HCT116 (cell line): ENCODE measurements at regions not wholly inside any gene's neighbourhood (a gene's known extent, or its start where the extent isn't known, plus 50 kb on each side); places are given as distances from the start of the nearest gene placed in this dataset.

Experiments used
- ATAC-seq: fragments of 200-7000 bp; cut with Tn5 transposase; 2 replicates; pipeline ENCODE4 v1.9.1; 2020; ENCODE audit warnings: mild to moderate bottlenecking, moderate library complexity
- BruUV-seq: library from RNA; stranded (reverse); fragments of 400-500 nt; replicated peaks from 2 replicates; lab custom pipeline; 2021; lab: Mats Ljungman, UMichigan
- CTCF ChIA-PET: fragments of 300-600 bp; sonication (Branson Sonifier 250); formaldehyde crosslinking; loops from one replicate; lab custom pipeline; 2021; ENCODE audit warnings: antibody characterized with exemption; lab: Charles Lee
- POLR2A ChIA-PET: fragments of 300-600, 350-600 bp; sonication (Branson Sonifier 250); formaldehyde crosslinking; loops from one replicate; lab custom pipeline; 2021; ENCODE audit warnings: antibody characterized with exemption; lab: Charles Lee
- RAD21 ChIA-PET, 2 experiments: fragments of 300-600 bp; sonication (Branson Sonifier 250); formaldehyde crosslinking; loops; one replicate each; lab custom pipeline; 2023; ENCODE audit warnings: low total read pairs in 2 of 2; ENCODE audit not compliant: uncharacterized antibody in 2 of 2, unreplicated experiment in 2 of 2, low non-redundant PET in 1 of 2; lab: Charles Lee
- DNase-seq: peaks from one replicate; pipeline ENCODE4 v3.0.0-alpha.2; 2010; ENCODE audit warnings: low read depth, low spot score
- H2AFZ ChIP-seq: fragments of 200-600 bp; shearing (Covaris generic), sonication (generic); 2 replicates; pipeline ENCODE4 v1.6.1; 2017; ENCODE audit warnings: low read depth, mixed run types, mixed read lengths, antibody characterized with exemption, low read length; ENCODE audit not compliant: poor library complexity, severe bottlenecking
- H3K27ac ChIP-seq: 2 replicates; pipeline ENCODE4 v1.5.1; 2012; ENCODE audit warnings: low read depth, low read length
- H3K27me3 ChIP-seq: fragments of 200-600 bp; sonication (generic); 2 replicates; pipeline ENCODE4 v1.6.1; 2016; ENCODE audit warnings: mixed run types, low read length, mixed read lengths; ENCODE audit not compliant: insufficient read depth
- H3K36me3 ChIP-seq, 2 experiments: fragments of 200-500 bp in 1 of 2; fragments of 200-600 bp in 1 of 2; sonication (Bioruptor generic) in 1 of 2; sonication (generic) in 1 of 2; 2 replicates each; pipeline versions ENCODE4 v1.5.1 to v1.6.1; 2014 to 2016; ENCODE audit warnings: low read length in 2 of 2, inconsistent platforms in 1 of 2, mixed read lengths in 1 of 2, mixed run types in 1 of 2; ENCODE audit not compliant: insufficient read depth in 2 of 2, control insufficient read depth in 1 of 2
- H3K4me1 ChIP-seq, 2 experiments: fragments of 200-600 bp in 1 of 2; sonication (generic) in 1 of 2; 2 replicates each; pipeline versions ENCODE4 v1.5.1 to v1.6.1; 2012 to 2017; ENCODE audit warnings: low read length in 2 of 2, inconsistent platforms in 1 of 2, mild to moderate bottlenecking in 1 of 2, mixed read lengths in 1 of 2, mixed run types in 1 of 2, moderate library complexity in 1 of 2; ENCODE audit not compliant: insufficient read depth in 2 of 2, control insufficient read depth in 1 of 2
- H3K4me2 ChIP-seq: fragments of 200-600 bp; sonication (generic); 2 replicates; pipeline ENCODE4 v1.6.1; 2017; ENCODE audit warnings: mixed run types, low read length, mixed read lengths
- H3K4me3 ChIP-seq, 2 experiments: fragments of 200-600 bp in 1 of 2; sonication (generic) in 1 of 2; replicated peaks in 1 of 2; 2 replicates each; pipeline ENCODE4 v1.5.1; 2011 to 2016; ENCODE audit warnings: low read length in 2 of 2, control low read depth in 1 of 2, low read depth in 1 of 2, mild to moderate bottlenecking in 1 of 2, mixed read lengths in 1 of 2, mixed run types in 1 of 2
- H3K79me2 ChIP-seq: fragments of 200-600 bp; sonication (generic); 2 replicates; pipeline ENCODE4 v1.6.1; 2017; ENCODE audit warnings: mild to moderate bottlenecking, mixed run types, low read length, moderate library complexity, mixed read lengths; ENCODE audit not compliant: insufficient read depth
- H3K9ac ChIP-seq: fragments of 200-600 bp; sonication (generic); 2 replicates; pipeline ENCODE4 v1.6.1; 2016; ENCODE audit warnings: low read length, mixed read lengths
- H3K9me2 ChIP-seq: fragments of 200-600 bp; sonication (generic), shearing (Covaris generic); 2 replicates; pipeline ENCODE4 v1.6.1; 2017; ENCODE audit warnings: mixed run types, mild to moderate bottlenecking, moderate library complexity; ENCODE audit not compliant: insufficient read depth
- H3K9me3 ChIP-seq, 2 experiments: fragments of 200-500 bp in 1 of 2; fragments of 200-600 bp in 1 of 2; sonication (Bioruptor generic) in 1 of 2; sonication (generic) in 1 of 2; 2 replicates each; pipeline ENCODE4 v1.6.1; 2014 to 2017; ENCODE audit warnings: low read length in 2 of 2, mixed read lengths in 2 of 2, inconsistent platforms in 1 of 2, low read depth in 1 of 2, mild to moderate bottlenecking in 1 of 2, mixed run types in 1 of 2, moderate library complexity in 1 of 2; ENCODE audit not compliant: control insufficient read depth in 1 of 2, insufficient read depth in 1 of 2
- H4K20me1 ChIP-seq: fragments of 200-600 bp; sonication (generic), shearing (Covaris generic); 2 replicates; pipeline ENCODE4 v1.6.1; 2017; ENCODE audit warnings: mixed run types, mild to moderate bottlenecking, moderate library complexity; ENCODE audit not compliant: insufficient read depth
- CTCF ChIP-seq, 3 experiments: fragments of 200-600 bp in 1 of 3; sonication (generic) in 1 of 3; IDR thresholded peaks in 2 of 3; conservative IDR thresholded peaks in 1 of 3; 2 replicates each; pipeline ENCODE4 v1.5.1; 2012 to 2017; ENCODE audit warnings: low read depth in 2 of 3, low read length in 2 of 3, antibody characterized with exemption in 1 of 3, borderline replicate concordance in 1 of 3, control low read depth in 1 of 3, mild to moderate bottlenecking in 1 of 3, mixed read lengths in 1 of 3, mixed run types in 1 of 3, moderate library complexity in 1 of 3; ENCODE audit not compliant: insufficient read depth in 1 of 3
- EGR1 ChIP-seq: IDR thresholded peaks from 2 replicates; pipeline ENCODE4 v1.6.1; 2012; ENCODE audit warnings: low read depth
- JUND ChIP-seq: IDR thresholded peaks from 2 replicates; pipeline ENCODE4 v1.6.1; 2012
- MAX ChIP-seq: IDR thresholded peaks from 2 replicates; pipeline ENCODE4 v1.6.1; 2012
- POLR2A ChIP-seq: IDR thresholded peaks from 2 replicates; pipeline ENCODE4 v1.7.0; 2011; ENCODE audit warnings: borderline replicate concordance; ENCODE audit not compliant: insufficient read depth, insufficient read length; ENCODE audit errors: extremely low read depth
- POLR2AphosphoS5 ChIP-seq: IDR thresholded peaks from 2 replicates; pipeline ENCODE4 v1.6.1; 2011; ENCODE audit warnings: mild to moderate bottlenecking, low read depth, low read length, moderate library complexity
- RAD21 ChIP-seq: IDR thresholded peaks from 2 replicates; pipeline ENCODE4 v1.6.1; 2012; ENCODE audit warnings: low read depth, mild to moderate bottlenecking
- SIN3A ChIP-seq: IDR thresholded peaks from 2 replicates; pipeline ENCODE4 v1.6.1; 2012; ENCODE audit warnings: low read depth
- SP1 ChIP-seq: IDR thresholded peaks from 2 replicates; pipeline ENCODE4 v1.6.1; 2012; ENCODE audit warnings: low read depth
- SRF ChIP-seq: IDR thresholded peaks from 2 replicates; pipeline ENCODE4 v1.6.1; 2012; ENCODE audit warnings: low read depth
- TCF7L2 ChIP-seq: IDR thresholded peaks from 2 replicates; pipeline ENCODE4 v1.7.0; 2011; ENCODE audit warnings: borderline replicate concordance, inconsistent platforms; ENCODE audit not compliant: insufficient read depth, insufficient read length; ENCODE audit errors: extremely low read depth
- ZFX ChIP-seq: fragments of 450-650 bp; IDR thresholded peaks from 2 replicates; pipeline ENCODE4 v1.6.1; 2017
- ZNF274 ChIP-seq: fragments of 200-500 bp; sonication (Bioruptor generic); IDR thresholded peaks from 2 replicates; pipeline ENCODE4 v1.6.1; 2014; ENCODE audit warnings: mild to moderate bottlenecking, low read depth, low read length, inconsistent platforms
- intact Hi-C: fragments of 100-400 bp; cut with micrococcal nuclease; formaldehyde crosslinking; loops from 2 replicates; pipeline ENCODE4 v1.10.0; 2022

GRCh38 chr11:82606738-82607137, 126.9 kb downstream of the FAM181B start:
- no peaks in the 10 kb centered on the region for H3K27me3 ChIP-seq
- no peak for DNase-seq
- H3K9ac ChIP-seq = no peak overlapping the region
- intact Hi-C loops = no loop called here
- H3K9me2 ChIP-seq = no peaks in the 10 kb centered on the region
- POLR2A ChIA-PET = no interaction called here
- no peaks in the 10 kb centered on the region for H3K79me2 ChIP-seq
- no peak for TF ChIP-seq POLR2AphosphoS5
- TF ChIP-seq SP1 = no peak
- no peak for TF ChIP-seq RAD21
- TF ChIP-seq EGR1 = no peak
- TF ChIP-seq JUND = no peak
- no peak for TF ChIP-seq SRF
- TF ChIP-seq POLR2A = no peak
- TF ChIP-seq CTCF (IDR thresholded peaks at IDR 0.05 in 2 of 3, conservative IDR thresholded peaks at IDR 0.05 in 1 of 3; ENCODE audit: borderline replicate concordance in 1 of 3, insufficient read depth in 1 of 3, low read depth in 2 of 3, low read length in 2 of 3) = no peak
- TF ChIP-seq ZFX = no peak
- no peak for TF ChIP-seq ZNF274
- TF ChIP-seq TCF7L2 = no peak
- no peak for TF ChIP-seq MAX
- TF ChIP-seq SIN3A = no peak
- TF ChIP-seq, all 23 proteins: peak for 0
- Histone ChIP-seq H3K4me2 (no peak overlapping the region), H3K4me3 (no peak overlapping the region), H2AFZ (no peak overlapping the region), H3K4me1 (no peaks in the 10 kb centered on the region), H4K20me1 (no peaks in the 10 kb centered on the region), H3K27ac (no peak overlapping the region), H3K9me3 (no peaks in the 10 kb centered on the region), H3K36me3 (no peaks in the 10 kb centered on the region)
- ChIA-PET RAD21 (no interaction called here), CTCF (no interaction called here)
- BruUV-seq = no TSS peak
- no peak for ATAC-seq
